Breast epithelium (tissue), 3 donors: ENCODE measurements at regions not wholly inside any gene's neighbourhood (a gene's known extent, or its start where the extent isn't known, plus 50 kb on each side); places are given as distances from the start of the nearest gene placed in this dataset.

Experiments
- POLR2A ChIP-seq: fragments of 450-650 bp; IDR thresholded peaks from one replicate; pipeline ENCODE4 v1.6.1; 2016; ENCODE audit warnings: antibody characterized with exemption, mild to moderate bottlenecking, moderate library complexity
- POLR2AphosphoS5 ChIP-seq, 3 donors: sonication (generic); formaldehyde crosslinking; IDR thresholded peaks; one replicate each; pipeline ENCODE4 v1.6.1; 2017; ENCODE audit warnings: antibody characterized with exemption in 3 of 3
- TF ChIP-seq, protein P1 (sequence below), 3 donors: fragments of 450-650 bp; IDR thresholded peaks; one replicate each; pipeline ENCODE4 v1.5.1; 2016 to 2017; ENCODE audit warnings: antibody characterized with exemption in 3 of 3, mild to moderate bottlenecking in 3 of 3, moderate library complexity in 3 of 3

- TF ChIP-seq POLR2AphosphoS5 (IDR thresholded peaks at IDR 0.05) (no peak), POLR2A (no peak)
- TF ChIP-seq, protein P1, sequence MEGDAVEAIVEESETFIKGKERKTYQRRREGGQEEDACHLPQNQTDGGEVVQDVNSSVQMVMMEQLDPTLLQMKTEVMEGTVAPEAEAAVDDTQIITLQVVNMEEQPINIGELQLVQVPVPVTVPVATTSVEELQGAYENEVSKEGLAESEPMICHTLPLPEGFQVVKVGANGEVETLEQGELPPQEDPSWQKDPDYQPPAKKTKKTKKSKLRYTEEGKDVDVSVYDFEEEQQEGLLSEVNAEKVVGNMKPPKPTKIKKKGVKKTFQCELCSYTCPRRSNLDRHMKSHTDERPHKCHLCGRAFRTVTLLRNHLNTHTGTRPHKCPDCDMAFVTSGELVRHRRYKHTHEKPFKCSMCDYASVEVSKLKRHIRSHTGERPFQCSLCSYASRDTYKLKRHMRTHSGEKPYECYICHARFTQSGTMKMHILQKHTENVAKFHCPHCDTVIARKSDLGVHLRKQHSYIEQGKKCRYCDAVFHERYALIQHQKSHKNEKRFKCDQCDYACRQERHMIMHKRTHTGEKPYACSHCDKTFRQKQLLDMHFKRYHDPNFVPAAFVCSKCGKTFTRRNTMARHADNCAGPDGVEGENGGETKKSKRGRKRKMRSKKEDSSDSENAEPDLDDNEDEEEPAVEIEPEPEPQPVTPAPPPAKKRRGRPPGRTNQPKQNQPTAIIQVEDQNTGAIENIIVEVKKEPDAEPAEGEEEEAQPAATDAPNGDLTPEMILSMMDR (IDR thresholded peaks at IDR 0.05): no peak
Measured at GRCh38 chr2:184078496-184078895, 519.8 kb upstream of the ZNF804A start.
